HG03457 (cell line): ENCODE measurements at regions not wholly inside any gene's neighbourhood (a gene's known extent, or its start where the extent isn't known, plus 50 kb on each side); places are given as distances from the start of the nearest gene placed in this dataset.
"Not testable (repeated sequence)": the region's sequence is repeated elsewhere in the genome, so short reads cannot be mapped to it uniquely, and the experiment has no call there.

Source experiments
- ATAC-seq: cut with Tn5 transposase; IDR thresholded peaks from one replicate; pipeline ENCODE4 v1.9.1; 2021; ENCODE audit warnings: moderate number of reproducible peaks; ENCODE audit not compliant: unreplicated experiment

GRCh38 chr6:6968731-6969552 lies 138.8 kb upstream of the RREB1 start:
- ATAC-seq = no peak

- ATAC-seq = no peak
These were observed 138.0 kb upstream of the RREB1 start for GRCh38 chr6:6969761-6970223.

GRCh38 chr6:6970851-6971250 lies 136.9 kb upstream of the RREB1 start:
- no peak for ATAC-seq

GRCh38 chr6:6971369-6971768 lies 136.4 kb upstream of the RREB1 start:
- no peak for ATAC-seq

- ATAC-seq = no peak
These were observed 135.3 kb upstream of the RREB1 start for GRCh38 chr6:6972456-6972855.

GRCh38 chr6:6973721-6974120 lies 134.0 kb upstream of the RREB1 start:
- no peak for ATAC-seq

- ATAC-seq = no peak
These were observed 132.2 kb upstream of the RREB1 start for GRCh38 chr6:6975459-6976111.

GRCh38 chr6:6976193-6976592 lies 131.6 kb upstream of the RREB1 start:
- no peak for ATAC-seq

- ATAC-seq = no peak
These were observed 129.0 kb upstream of the RREB1 start for GRCh38 chr6:6978731-6979130.

GRCh38 chr6:6980999-6981597 lies 126.7 kb upstream of the RREB1 start:
- ATAC-seq = no peak

GRCh38 chr6:6981681-6982322 lies 126.0 kb upstream of the RREB1 start:
- no peak for ATAC-seq

- no peak for ATAC-seq
These were observed 125.1 kb upstream of the RREB1 start for GRCh38 chr6:6982663-6983062.

GRCh38 chr6:6984585-6985366 lies 123.0 kb upstream of the RREB1 start:
- no peak for ATAC-seq

- no peak for ATAC-seq
These were observed 121.4 kb upstream of the RREB1 start for GRCh38 chr6:6986344-6986743.

GRCh38 chr6:6987749-6988148 lies 120.0 kb upstream of the RREB1 start:
- ATAC-seq = no peak

- ATAC-seq = not testable (repeated sequence)
These were observed 117.7 kb upstream of the RREB1 start for GRCh38 chr6:6990059-6990458.

- ATAC-seq = no peak
These were observed 114.1 kb upstream of the RREB1 start for GRCh38 chr6:6993503-6994237.

GRCh38 chr6:6994796-6995195 lies 113.0 kb upstream of the RREB1 start:
- no peak for ATAC-seq

- no peak for ATAC-seq
These were observed 112.4 kb upstream of the RREB1 start for GRCh38 chr6:6995328-6995727.

GRCh38 chr6:6996124-6996523 lies 111.6 kb upstream of the RREB1 start:
- no peak for ATAC-seq
